BE2C (cell line): ENCODE measurements at regions not wholly inside any gene's neighbourhood (a gene's known extent, or its start where the extent isn't known, plus 50 kb on each side); places are given as distances from the start of the nearest gene placed in this dataset.

Experiments
- DNase-seq: peaks from one replicate; pipeline ENCODE4 v3.0.0-alpha.2; 2020
- H3K27me3 ChIP-seq: fragments of 250-450 bp; sonication (Bioruptor Pico); 2 replicates; pipeline ENCODE4 v1.5.1; 2020; ENCODE audit warnings: mild to moderate bottlenecking
- H3K36me3 ChIP-seq: fragments of 250-450 bp; sonication (Bioruptor Pico); 2 replicates; pipeline ENCODE4 v1.5.1; 2020; ENCODE audit warnings: mild to moderate bottlenecking
- H3K4me1 ChIP-seq: fragments of 250-450 bp; sonication (Bioruptor Pico); 2 replicates; pipeline ENCODE4 v1.5.1; 2020
- H3K4me3 ChIP-seq: 2 replicates; pipeline ENCODE4 v1.5.1; 2011; ENCODE audit warnings: low read depth, low read length
- H3K9me3 ChIP-seq: fragments of 250-450 bp; sonication (Bioruptor Pico); 2 replicates; pipeline ENCODE4 v1.5.1; 2020
- CTCF ChIP-seq: IDR thresholded peaks from 2 replicates; pipeline ENCODE4 v1.5.1; 2012; ENCODE audit warnings: mild to moderate bottlenecking, low read depth, low read length

DNA sequence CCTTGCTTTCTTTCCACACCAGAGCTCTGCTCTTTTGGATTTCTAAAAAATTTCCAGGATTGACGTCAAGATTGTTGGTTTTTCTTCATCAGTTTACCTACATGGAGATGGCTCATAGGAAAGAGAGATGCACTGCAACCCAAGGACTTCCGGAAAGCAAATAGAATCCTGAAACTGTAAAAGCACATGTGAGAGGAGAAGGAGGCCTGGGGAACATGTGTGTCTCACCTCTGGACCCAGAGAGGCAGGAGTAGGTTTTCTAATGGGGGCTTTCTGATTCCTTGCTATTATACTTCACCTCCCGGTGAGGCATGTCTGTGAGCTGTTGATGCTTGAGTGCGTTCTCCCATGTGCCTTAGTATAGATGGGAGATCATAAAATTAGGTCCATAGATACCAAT, 362.8 kb downstream of the DCDC2C start:
- no peak overlapping the region for H3K4me3 ChIP-seq
- H3K36me3 ChIP-seq = no peaks in the 10 kb centered on the region
- H3K4me1 ChIP-seq = no peaks in the 10 kb centered on the region
- no peaks in the 10 kb centered on the region for H3K9me3 ChIP-seq
- no peaks in the 10 kb centered on the region for H3K27me3 ChIP-seq
- no peak for TF ChIP-seq CTCF
- no peak for DNase-seq

DNA sequence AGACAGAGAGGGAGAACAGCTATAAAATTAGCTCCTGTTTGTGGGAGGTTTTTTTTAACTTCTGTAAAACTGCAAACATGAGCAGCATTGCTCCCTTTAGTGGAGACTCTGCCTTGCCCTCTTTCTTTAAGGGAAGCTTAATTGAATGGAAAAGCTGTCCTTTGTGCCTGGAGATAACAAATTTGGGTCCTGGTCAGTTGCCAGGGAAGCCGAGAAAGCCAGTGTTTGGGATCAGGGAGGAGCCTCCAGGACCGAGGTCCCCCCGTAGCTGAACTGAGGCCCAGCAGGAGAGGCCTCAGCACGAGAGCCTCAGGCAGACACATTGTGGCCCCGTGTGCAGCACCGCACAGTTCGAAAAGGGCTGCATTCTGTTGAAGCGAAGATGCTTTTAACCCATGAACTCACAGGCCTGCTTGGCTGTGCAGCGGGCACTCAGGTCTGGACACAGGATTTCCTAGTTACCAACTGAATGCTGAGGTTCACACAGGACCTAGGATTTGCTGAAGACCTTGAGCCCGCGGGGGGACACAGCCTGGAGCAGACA, 369.7 kb downstream of the DCDC2C start:
- Histone ChIP-seq H3K4me3 (no peak overlapping the region), H3K4me1 (no peaks in the 10 kb centered on the region), H3K9me3 (no peaks in the 10 kb centered on the region), H3K27me3 (no peaks in the 10 kb centered on the region), H3K36me3 (no peaks in the 10 kb centered on the region)
- no peak for TF ChIP-seq CTCF
- no peak for DNase-seq

DNA sequence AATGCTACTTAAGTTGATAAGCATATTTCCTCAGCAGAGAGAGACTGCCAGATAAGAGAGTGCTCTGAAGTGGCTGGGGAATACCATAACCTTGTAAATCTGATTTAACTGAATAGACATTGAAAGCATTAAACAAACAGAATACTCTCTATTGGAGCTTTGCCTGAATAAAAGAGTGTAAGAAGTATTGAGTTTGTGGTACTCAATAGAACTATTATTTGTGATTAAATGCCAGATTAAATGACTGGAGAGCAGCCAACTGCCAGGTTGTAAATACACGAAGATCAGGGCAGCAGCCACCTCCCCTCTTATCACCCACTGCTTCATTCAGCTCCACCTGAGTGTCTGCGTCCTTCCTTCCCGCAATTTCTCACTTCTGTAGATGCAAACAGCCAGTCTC, 373.6 kb downstream of the DCDC2C start:
- Histone ChIP-seq H3K4me1 (no peaks in the 10 kb centered on the region), H3K27me3 (no peaks in the 10 kb centered on the region), H3K4me3 (no peak overlapping the region), H3K9me3 (no peaks in the 10 kb centered on the region), H3K36me3 (no peaks in the 10 kb centered on the region)
- no peak for DNase-seq
- no peak for TF ChIP-seq CTCF

GRCh38 chr2:4085186-4085585, 381.8 kb downstream of the DCDC2C start:
- Histone ChIP-seq H3K4me1 (no peaks in the 10 kb centered on the region), H3K36me3 (no peaks in the 10 kb centered on the region), H3K4me3 (no peak overlapping the region), H3K9me3 (no peaks in the 10 kb centered on the region), H3K27me3 (no peaks in the 10 kb centered on the region)
- TF ChIP-seq CTCF = no peak
- no peak for DNase-seq

- Histone ChIP-seq H3K36me3 (no peaks in the 10 kb centered on the region), H3K27me3 (no peaks in the 10 kb centered on the region), H3K4me1 (no peaks in the 10 kb centered on the region), H3K4me3 (no peak overlapping the region), H3K9me3 (no peaks in the 10 kb centered on the region)
- DNase-seq = no peak
- TF ChIP-seq CTCF = no peak
Observed at GRCh38 chr2:4090668-4091630, 387.6 kb downstream of the DCDC2C start.

GRCh38 chr2:4091869-4092268, 388.5 kb downstream of the DCDC2C start:
- H3K27me3 ChIP-seq = no peaks in the 10 kb centered on the region
- H3K36me3 ChIP-seq = no peaks in the 10 kb centered on the region
- H3K9me3 ChIP-seq = no peaks in the 10 kb centered on the region
- no peak for TF ChIP-seq CTCF
- no peaks in the 10 kb centered on the region for H3K4me1 ChIP-seq
- DNase-seq = no peak
- H3K4me3 ChIP-seq = no peak overlapping the region
